ENCODE measurements at regions not wholly inside any gene's neighbourhood (a gene's known extent, or its start where the extent isn't known, plus 50 kb on each side); places are given as distances from the start of the nearest gene placed in this dataset.

- no peak for DNase-seq (ENCODE audit: low read depth)
Observed at GRCh38 chr9:91098203-91098850, 263.4 kb downstream of the AUH start.

GRCh38 chr9:91099436-91099835, 262.3 kb downstream of the AUH start:
- no peak for DNase-seq (ENCODE audit: low read depth)

- peak; percentile 96 for DNase-seq (ENCODE audit: low read depth)
Observed at GRCh38 chr9:91100878-91101450, 260.8 kb downstream of the AUH start.

GRCh38 chr9:91101611-91102168, 260.0 kb downstream of the AUH start:
- no peak for DNase-seq (ENCODE audit: low read depth)

- DNase-seq (ENCODE audit: low read depth) = no peak
Observed at GRCh38 chr9:91102269-91102668, 259.4 kb downstream of the AUH start.

- DNase-seq (ENCODE audit: low read depth) = no peak
Observed at GRCh38 chr9:91103931-91104330, 257.8 kb downstream of the AUH start.

- DNase-seq (ENCODE audit: low read depth) = no peak
Observed at GRCh38 chr9:91106415-91107081, 255.2 kb downstream of the AUH start.

GRCh38 chr9:91111226-91111625, 250.5 kb downstream of the AUH start:
- DNase-seq (ENCODE audit: low read depth) = no peak

GRCh38 chr9:91111876-91112275, 249.8 kb downstream of the AUH start:
- DNase-seq (ENCODE audit: low read depth) = no peak

GRCh38 chr9:91113016-91113415, 248.7 kb downstream of the AUH start:
- DNase-seq (ENCODE audit: low read depth) = no peak

GRCh38 chr9:91114450-91114849, 247.3 kb downstream of the AUH start:
- DNase-seq (ENCODE audit: low read depth) = no peak

GRCh38 chr9:91116211-91116610, 245.5 kb downstream of the AUH start:
- DNase-seq (ENCODE audit: low read depth) = peak; percentile 41

GRCh38 chr9:91116711-91117110, 245.0 kb downstream of the AUH start:
- DNase-seq (ENCODE audit: low read depth) = no peak

- DNase-seq (ENCODE audit: low read depth) = no peak
Observed at GRCh38 chr9:91117474-91117891, 244.2 kb downstream of the AUH start.

GRCh38 chr9:91117959-91118703, 243.6 kb downstream of the AUH start:
- DNase-seq (ENCODE audit: low read depth) = peak; percentile 92

GRCh38 chr9:91118704-91119025, 243.1 kb downstream of the AUH start:
- DNase-seq (ENCODE audit: low read depth) = no peak

- DNase-seq (ENCODE audit: low read depth) = peak; percentile 97
Observed at GRCh38 chr9:91119142-91119541, 242.6 kb downstream of the AUH start.

- peak; percentile 82 for DNase-seq (ENCODE audit: low read depth)
Observed at GRCh38 chr9:91119679-91120078, 242.0 kb downstream of the AUH start.

GRCh38 chr9:91120200-91120599, 241.5 kb downstream of the AUH start:
- DNase-seq (ENCODE audit: low read depth) = no peak

GRCh38 chr9:91122755-91123154, 239.0 kb downstream of the AUH start:
- no peak for DNase-seq (ENCODE audit: low read depth)

GRCh38 chr9:91126761-91127445, 234.8 kb downstream of the AUH start:
- DNase-seq (ENCODE audit: low read depth) = peak; percentile 71

GRCh38 chr9:91127653-91128052, 234.1 kb downstream of the AUH start:
- peak; percentile 27 for DNase-seq (ENCODE audit: low read depth)

Measured in RPMI7951 (cell line).